ENCODE measurements at regions not wholly inside any gene's neighbourhood (a gene's known extent, or its start where the extent isn't known, plus 50 kb on each side); places are given as distances from the start of the nearest gene placed in this dataset.

DNA sequence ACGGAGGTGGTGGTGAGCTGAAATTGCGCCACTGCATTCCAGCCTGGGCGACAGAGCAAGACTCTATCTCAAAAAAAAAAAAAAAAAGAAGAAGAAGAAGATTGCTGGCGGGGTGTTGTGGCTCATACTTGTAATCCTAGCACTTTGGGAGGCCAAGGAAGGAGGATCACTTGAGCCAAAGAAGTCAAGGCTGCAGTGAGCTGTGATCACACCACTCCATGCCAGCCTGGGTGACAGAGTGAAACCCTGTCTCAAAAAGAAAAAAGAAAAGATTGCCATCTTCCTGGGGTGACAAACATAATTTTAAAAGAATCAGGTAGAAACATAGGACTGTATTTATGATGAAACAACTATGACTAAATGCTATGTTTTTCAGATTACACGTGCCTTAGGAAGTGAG is 55.1 kb upstream of the EML4 start:
- H3K27ac ChIP-seq, result no peak overlapping the region
- TF ChIP-seq POLR2A (IDR thresholded peaks at IDR 0.05), result no peak
- TF ChIP-seq, protein P1, sequence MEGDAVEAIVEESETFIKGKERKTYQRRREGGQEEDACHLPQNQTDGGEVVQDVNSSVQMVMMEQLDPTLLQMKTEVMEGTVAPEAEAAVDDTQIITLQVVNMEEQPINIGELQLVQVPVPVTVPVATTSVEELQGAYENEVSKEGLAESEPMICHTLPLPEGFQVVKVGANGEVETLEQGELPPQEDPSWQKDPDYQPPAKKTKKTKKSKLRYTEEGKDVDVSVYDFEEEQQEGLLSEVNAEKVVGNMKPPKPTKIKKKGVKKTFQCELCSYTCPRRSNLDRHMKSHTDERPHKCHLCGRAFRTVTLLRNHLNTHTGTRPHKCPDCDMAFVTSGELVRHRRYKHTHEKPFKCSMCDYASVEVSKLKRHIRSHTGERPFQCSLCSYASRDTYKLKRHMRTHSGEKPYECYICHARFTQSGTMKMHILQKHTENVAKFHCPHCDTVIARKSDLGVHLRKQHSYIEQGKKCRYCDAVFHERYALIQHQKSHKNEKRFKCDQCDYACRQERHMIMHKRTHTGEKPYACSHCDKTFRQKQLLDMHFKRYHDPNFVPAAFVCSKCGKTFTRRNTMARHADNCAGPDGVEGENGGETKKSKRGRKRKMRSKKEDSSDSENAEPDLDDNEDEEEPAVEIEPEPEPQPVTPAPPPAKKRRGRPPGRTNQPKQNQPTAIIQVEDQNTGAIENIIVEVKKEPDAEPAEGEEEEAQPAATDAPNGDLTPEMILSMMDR (IDR thresholded peaks at IDR 0.05), result no peak
- no peaks in the 10 kb centered on the region for H3K36me3 ChIP-seq
- intact Hi-C loops (cut with DNase I), result no loop called here
- 91 to 94% methylated on average over 5 of the region's 5 CpGs for WGBS, 2 donors
- H3K4me1 ChIP-seq, result peaks cover 25 to 37% of the 10 kb centered on the region in 2 donors
- no peak for DNase-seq
- H3K9me3 ChIP-seq, result no peaks in the 10 kb centered on the region
- H3K4me3 ChIP-seq (replicated peaks in 1 of 3), result no peak overlapping the region
- H3K27me3 ChIP-seq, result no peaks in the 10 kb centered on the region

DNA sequence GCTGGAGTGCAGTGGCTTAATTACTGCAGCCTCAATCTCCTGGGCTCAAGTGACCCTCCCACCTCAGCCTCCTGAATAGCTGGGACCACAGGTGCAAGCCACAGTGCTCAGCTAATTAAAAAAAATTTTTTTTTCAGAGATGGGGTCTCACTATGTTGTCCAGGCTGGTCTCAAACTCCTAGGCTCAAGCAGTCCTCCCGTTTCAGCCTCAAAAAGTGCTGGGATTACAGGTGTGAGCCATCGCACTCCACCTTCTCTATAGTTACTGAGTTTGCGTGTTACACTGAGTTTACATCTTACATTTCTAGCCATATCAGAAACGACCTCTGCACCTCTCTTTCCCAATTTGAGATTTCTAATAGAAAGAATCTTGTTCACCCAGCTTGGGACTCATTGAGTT is 53.6 kb upstream of the EML4 start:
- TF ChIP-seq POLR2A (IDR thresholded peaks at IDR 0.05), result no peak
- TF ChIP-seq, protein P1 (IDR thresholded peaks at IDR 0.05), result no peak
- 96 to 97% methylated on average over 4 of the region's 4 CpGs for WGBS, 2 donors

DNA sequence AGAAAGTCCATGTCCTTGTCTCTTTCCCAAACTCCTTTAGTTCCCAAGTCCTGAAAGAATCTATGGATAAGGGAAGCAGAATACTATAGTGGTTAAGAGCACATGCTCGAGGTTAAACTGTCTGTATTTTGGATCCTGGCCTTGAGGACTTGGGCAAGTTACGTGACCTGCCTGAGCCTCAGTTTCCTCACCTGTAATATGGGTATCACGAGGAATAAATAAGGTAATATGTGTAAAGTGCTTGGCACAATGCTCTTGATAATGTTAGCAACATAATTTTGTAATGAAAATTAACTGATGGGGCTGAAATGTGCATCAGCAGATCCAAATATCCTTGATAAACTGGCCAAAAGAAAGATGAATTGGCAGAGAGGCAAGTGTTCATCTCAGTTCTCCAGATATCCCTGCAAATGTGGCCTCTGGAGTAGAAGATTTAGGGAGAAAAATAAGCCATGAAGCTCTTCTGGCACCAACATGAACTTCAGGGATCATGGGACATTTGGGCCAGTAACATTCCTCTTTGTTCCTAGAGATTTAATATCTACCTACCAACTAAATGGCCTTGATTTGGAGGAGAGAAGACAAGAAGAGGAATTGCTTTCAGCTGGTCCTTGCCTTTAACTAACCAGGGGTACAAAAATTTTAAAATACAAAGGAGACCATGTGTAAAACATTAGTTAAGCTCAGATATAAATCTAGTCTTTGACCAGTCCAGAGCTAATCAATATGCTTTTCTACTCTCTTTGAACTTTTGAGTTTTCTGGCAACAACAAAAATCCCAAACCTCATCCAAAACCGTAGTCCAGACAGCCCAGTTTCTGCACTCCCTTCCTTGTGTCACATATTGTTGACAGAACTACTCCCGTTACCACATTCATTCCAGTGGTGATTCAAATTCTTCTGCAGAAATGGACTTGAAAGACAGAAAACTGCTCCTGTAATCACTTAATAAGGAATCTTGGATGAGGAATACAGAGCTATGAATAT is 52.7 kb upstream of the EML4 start:
- intact Hi-C loops (cut with DNase I), result no loop called here
- Histone ChIP-seq H3K4me1 (peaks cover 16 to 26% of the 10 kb centered on the region in 2 donors), H3K27me3 (no peaks in the 10 kb centered on the region), H3K36me3 (no peaks in the 10 kb centered on the region), H3K4me3 (replicated peaks in 1 of 3) (no peak overlapping the region), H3K9me3 (no peaks in the 10 kb centered on the region), H3K27ac (no peak overlapping the region)
- TF ChIP-seq, protein P1 (IDR thresholded peaks at IDR 0.05), result no peak
- no peak for TF ChIP-seq POLR2A (IDR thresholded peaks at IDR 0.05)
- DNase-seq, result no peak
- 71 to 78% methylated on average over 5 of the region's 5 CpGs for WGBS, 2 donors

More for the DNA sequence above, 53.6 kb upstream of the EML4 start:
- H3K4me1 ChIP-seq, result peaks cover 20 to 31% of the 10 kb centered on the region in 2 donors
- H3K27ac ChIP-seq, result no peak overlapping the region
- no peak for DNase-seq
- H3K9me3 ChIP-seq, result no peaks in the 10 kb centered on the region
- intact Hi-C loops (cut with DNase I), result no loop called here
- no peaks in the 10 kb centered on the region for H3K36me3 ChIP-seq
- no peaks in the 10 kb centered on the region for H3K27me3 ChIP-seq
- H3K4me3 ChIP-seq (replicated peaks in 1 of 3), result no peak overlapping the region

DNA sequence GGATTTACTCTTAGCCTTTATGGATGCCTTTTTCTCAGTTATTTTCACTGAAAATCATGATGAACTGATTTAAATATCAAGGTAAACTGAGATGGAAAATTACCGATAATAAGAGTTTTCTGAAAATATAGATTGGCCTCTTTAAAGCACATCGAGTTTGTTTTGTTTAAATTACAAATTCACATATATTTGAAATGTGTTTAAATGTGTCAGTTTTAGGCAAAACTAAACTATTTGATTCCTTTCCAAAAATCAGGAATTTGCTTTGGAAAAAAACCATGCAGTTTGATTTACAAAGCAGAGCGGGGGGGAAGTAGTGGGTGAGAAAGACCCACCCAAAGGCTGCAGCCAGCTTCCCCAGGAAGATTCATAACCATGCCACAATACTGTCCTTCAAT is 52.0 kb upstream of the EML4 start:
- Histone ChIP-seq H3K4me3 (replicated peaks in 1 of 3) (no peak overlapping the region), H3K4me1 (peaks cover 16 to 26% of the 10 kb centered on the region in 2 donors), H3K36me3 (no peaks in the 10 kb centered on the region), H3K27ac (peak overlapping the region in 2 of 3 donors; percentile 71 to 77), H3K9me3 (no peaks in the 10 kb centered on the region), H3K27me3 (no peaks in the 10 kb centered on the region)
- no peak for TF ChIP-seq POLR2A (IDR thresholded peaks at IDR 0.05)
- TF ChIP-seq, protein P1 (IDR thresholded peaks at IDR 0.05), result no peak
- no peak for DNase-seq
- intact Hi-C loops (cut with DNase I), result no loop called here
- WGBS, 2 donors, result 84 to 85% methylated on average over 3 of the region's 3 CpGs

Measured in thyroid gland (tissue), 4 donors.